Esophagus squamous epithelium (tissue), 4 donors: ENCODE measurements at regions not wholly inside any gene's neighbourhood (a gene's known extent, or its start where the extent isn't known, plus 50 kb on each side); places are given as distances from the start of the nearest gene placed in this dataset.

ENCODE experiments used
- POLR2A ChIP-seq, 4 donors: fragments of 450-650 bp; IDR thresholded peaks; one replicate each; pipeline ENCODE4 v1.6.1; 2017; ENCODE audit warnings: antibody characterized with exemption in 4 of 4, mild to moderate bottlenecking in 4 of 4, moderate library complexity in 3 of 4
- TF ChIP-seq, protein P1 (sequence below), 6 experiments: fragments of 450-650 bp in 4 of 6; fragments of 200-600 bp in 2 of 6; sonication (generic) in 2 of 6; IDR thresholded peaks; one replicate each; pipeline ENCODE4 v1.5.1; 2016 to 2019; ENCODE audit warnings: antibody characterized with exemption in 6 of 6, mild to moderate bottlenecking in 4 of 6, moderate library complexity in 4 of 6

DNA sequence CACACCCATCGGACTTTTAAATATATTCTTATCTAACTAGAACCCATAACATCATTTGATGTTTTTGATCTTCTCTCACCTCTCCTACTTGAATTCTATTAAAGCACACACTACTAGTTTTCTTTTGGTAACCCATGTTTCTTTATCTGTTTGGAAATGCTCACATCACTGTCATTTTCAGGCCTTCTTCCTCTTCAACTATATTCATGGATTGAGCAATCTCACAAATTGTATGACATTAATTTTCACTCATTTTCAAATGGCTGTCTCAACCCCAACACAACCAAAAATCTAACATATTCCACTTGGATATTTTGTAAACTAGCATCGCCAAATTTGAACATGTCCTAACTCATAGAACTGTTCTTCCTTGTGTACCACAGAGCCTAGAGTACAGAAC, 488.0 kb upstream of the SEMA3A start:
- TF ChIP-seq, protein P1, sequence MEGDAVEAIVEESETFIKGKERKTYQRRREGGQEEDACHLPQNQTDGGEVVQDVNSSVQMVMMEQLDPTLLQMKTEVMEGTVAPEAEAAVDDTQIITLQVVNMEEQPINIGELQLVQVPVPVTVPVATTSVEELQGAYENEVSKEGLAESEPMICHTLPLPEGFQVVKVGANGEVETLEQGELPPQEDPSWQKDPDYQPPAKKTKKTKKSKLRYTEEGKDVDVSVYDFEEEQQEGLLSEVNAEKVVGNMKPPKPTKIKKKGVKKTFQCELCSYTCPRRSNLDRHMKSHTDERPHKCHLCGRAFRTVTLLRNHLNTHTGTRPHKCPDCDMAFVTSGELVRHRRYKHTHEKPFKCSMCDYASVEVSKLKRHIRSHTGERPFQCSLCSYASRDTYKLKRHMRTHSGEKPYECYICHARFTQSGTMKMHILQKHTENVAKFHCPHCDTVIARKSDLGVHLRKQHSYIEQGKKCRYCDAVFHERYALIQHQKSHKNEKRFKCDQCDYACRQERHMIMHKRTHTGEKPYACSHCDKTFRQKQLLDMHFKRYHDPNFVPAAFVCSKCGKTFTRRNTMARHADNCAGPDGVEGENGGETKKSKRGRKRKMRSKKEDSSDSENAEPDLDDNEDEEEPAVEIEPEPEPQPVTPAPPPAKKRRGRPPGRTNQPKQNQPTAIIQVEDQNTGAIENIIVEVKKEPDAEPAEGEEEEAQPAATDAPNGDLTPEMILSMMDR (IDR thresholded peaks at IDR 0.05) = no peak
- TF ChIP-seq POLR2A (IDR thresholded peaks at IDR 0.05) = no peak
